Glomerular visceral epithelial cell (primary cell): ENCODE measurements at regions not wholly inside any gene's neighbourhood (a gene's known extent, or its start where the extent isn't known, plus 50 kb on each side); places are given as distances from the start of the nearest gene placed in this dataset.

ENCODE experiments used
- DNase-seq: peaks from one replicate; pipeline ENCODE4 v3.0.0-alpha.2; 2016; ENCODE audit errors: extremely low spot score

- no peak for DNase-seq
These were observed 82.8 kb upstream of the HAAO start for GRCh38 chr2:42874949-42875801.

- DNase-seq, result no peak
These were observed 80.3 kb upstream of the HAAO start for GRCh38 chr2:42872721-42873120.

- no peak for DNase-seq
These were observed 79.0 kb upstream of the HAAO start for GRCh38 chr2:42871372-42871771.

GRCh38 chr2:42868874-42869273 lies 76.5 kb upstream of the HAAO start:
- no peak for DNase-seq

- no peak for DNase-seq
These were observed 75.7 kb upstream of the HAAO start for GRCh38 chr2:42868096-42868495.

GRCh38 chr2:42867093-42868065 lies 75.0 kb upstream of the HAAO start:
- no peak for DNase-seq

GRCh38 chr2:42865884-42866881 lies 73.8 kb upstream of the HAAO start:
- DNase-seq, result no peak

GRCh38 chr2:42864641-42865280 lies 72.4 kb upstream of the HAAO start:
- DNase-seq, result no peak

- DNase-seq, result no peak
These were observed 71.8 kb upstream of the HAAO start for GRCh38 chr2:42864222-42864621.

- no peak for DNase-seq
These were observed 71.4 kb upstream of the HAAO start for GRCh38 chr2:42863751-42864150.

GRCh38 chr2:42863320-42863719 lies 70.9 kb upstream of the HAAO start:
- no peak for DNase-seq

GRCh38 chr2:42862669-42863185 lies 70.3 kb upstream of the HAAO start:
- no peak for DNase-seq

GRCh38 chr2:42861321-42861720 lies 68.9 kb upstream of the HAAO start:
- DNase-seq, result no peak

- no peak for DNase-seq
These were observed 68.1 kb upstream of the HAAO start for GRCh38 chr2:42860319-42861094.

- no peak for DNase-seq
These were observed 67.4 kb upstream of the HAAO start for GRCh38 chr2:42859791-42860190.

- peak; percentile 68 for DNase-seq
These were observed 66.7 kb upstream of the HAAO start for GRCh38 chr2:42859006-42859552.

- no peak for DNase-seq
These were observed 66.0 kb upstream of the HAAO start for GRCh38 chr2:42858140-42859005.

- DNase-seq, result no peak
These were observed 64.7 kb upstream of the HAAO start for GRCh38 chr2:42856891-42857632.
